ENCODE measurements at regions not wholly inside any gene's neighbourhood (a gene's known extent, or its start where the extent isn't known, plus 50 kb on each side); places are given as distances from the start of the nearest gene placed in this dataset.
"Not testable (repeated sequence)": the region's sequence is repeated elsewhere in the genome, so short reads cannot be mapped to it uniquely, and the experiment has no call there.

DNA sequence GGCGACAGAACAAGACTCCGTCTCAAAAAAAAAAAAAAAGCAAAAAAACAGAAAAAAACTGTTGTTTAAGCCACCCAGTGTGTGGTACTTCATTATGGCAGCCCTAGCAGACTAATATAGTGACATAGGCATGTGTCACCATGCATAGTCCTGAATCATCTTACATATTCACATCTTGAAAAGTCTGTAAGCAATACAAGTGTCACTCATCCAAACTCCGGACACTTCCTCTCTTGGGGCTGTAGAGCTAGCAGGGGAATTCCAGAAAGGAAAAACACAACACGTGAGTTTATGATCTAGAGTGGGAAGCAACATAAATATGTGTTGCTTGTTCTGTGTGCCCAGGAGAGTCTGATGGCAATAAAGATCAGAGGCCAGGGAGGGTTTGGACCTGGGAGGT is 81.6 kb upstream of the KCNE2 start:
- WGBS, 4 donors: 79 to 84% (median 81%) methylated on average over 4 of the region's 4 CpGs
- no peak for DNase-seq
- TF ChIP-seq CTCF (IDR thresholded peaks at IDR 0.05) (no peak), POLR2A (IDR thresholded peaks at IDR 0.05) (no peak)

DNA sequence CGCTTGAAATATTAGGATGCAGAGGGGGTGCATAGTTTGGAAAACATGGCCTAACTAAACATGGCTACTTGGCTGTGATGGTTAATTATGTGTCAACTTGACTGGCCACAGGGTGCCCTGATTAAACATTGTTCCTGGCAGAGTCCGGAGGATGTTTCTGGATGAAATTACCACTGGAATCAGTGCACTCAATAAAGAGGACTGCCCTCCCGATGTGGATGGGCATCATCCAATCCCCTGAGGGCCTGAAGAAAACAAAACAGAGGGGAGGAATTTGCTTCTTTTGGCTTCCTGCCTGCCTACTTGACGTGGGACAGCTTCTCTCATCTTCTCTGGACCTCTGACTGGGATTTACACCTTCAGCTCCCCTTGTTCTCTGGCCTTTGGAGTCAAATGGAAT is 79.1 kb upstream of the KCNE2 start:
- no peaks in the 10 kb centered on the region for H3K36me3 ChIP-seq (replicated peaks in 1 of 2)
- no peak overlapping the region for H3K4me3 ChIP-seq
- no peak for DNase-seq
- no peak overlapping the region for H3K27ac ChIP-seq
- H3K4me1 ChIP-seq (replicated peaks in 1 of 2): no peaks in the 10 kb centered on the region
- intact Hi-C loops (cut with DNase I): no loop called here
- no peaks in the 10 kb centered on the region for H3K9me3 ChIP-seq (replicated peaks in 1 of 3)
- TF ChIP-seq POLR2A (IDR thresholded peaks at IDR 0.05) (no peak), CTCF (IDR thresholded peaks at IDR 0.05) (no peak)
- 78 to 86% (median 83%) methylated on average over 4 of the region's 4 CpGs for WGBS, 4 donors
- H3K27me3 ChIP-seq: no peaks in the 10 kb centered on the region

More for the DNA sequence above, 81.6 kb upstream of the KCNE2 start:
- Histone ChIP-seq H3K27ac (no peak overlapping the region), H3K4me1 (replicated peaks in 1 of 2) (no peaks in the 10 kb centered on the region), H3K36me3 (replicated peaks in 1 of 2) (no peaks in the 10 kb centered on the region), H3K9me3 (replicated peaks in 1 of 3) (no peaks in the 10 kb centered on the region), H3K4me3 (no peak overlapping the region), H3K27me3 (no peaks in the 10 kb centered on the region)
- intact Hi-C loops (cut with DNase I): no loop called here

DNA sequence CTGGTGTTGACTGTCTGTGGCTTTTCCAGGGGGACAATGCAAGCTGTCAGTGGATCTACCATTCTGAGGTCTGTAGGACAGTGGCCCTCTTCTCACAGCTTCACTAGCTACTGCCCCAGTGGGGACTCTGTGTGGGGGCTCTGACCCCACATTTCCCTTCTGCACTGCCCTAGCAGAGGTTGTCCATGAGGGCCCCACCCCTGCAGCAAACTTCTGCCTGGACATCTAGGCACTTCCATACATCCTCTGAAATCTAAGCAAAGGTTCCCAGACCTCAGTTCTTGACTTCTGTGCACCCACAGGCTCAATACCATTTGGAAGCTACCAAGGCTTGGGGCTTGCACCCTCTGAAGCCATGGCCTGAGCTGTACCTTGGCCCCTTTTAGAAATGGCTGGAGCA is 75.8 kb upstream of the KCNE2 start:
- H3K27ac ChIP-seq; H3K4me1 ChIP-seq (replicated peaks in 1 of 2); H3K27me3 ChIP-seq; H3K9me3 ChIP-seq (replicated peaks in 1 of 3); H3K36me3 ChIP-seq (replicated peaks in 1 of 2); H3K4me3 ChIP-seq; intact Hi-C loops (cut with DNase I); DNase-seq: not testable (repeated sequence)

GRCh38 chr21:34289856-34290255 is 74.0 kb upstream of the KCNE2 start:
- Histone ChIP-seq H3K27ac (no peak overlapping the region), H3K27me3 (no peaks in the 10 kb centered on the region), H3K9me3 (replicated peaks in 1 of 3) (no peaks in the 10 kb centered on the region), H3K4me1 (replicated peaks in 1 of 2) (no peaks in the 10 kb centered on the region), H3K36me3 (replicated peaks in 1 of 2) (no peaks in the 10 kb centered on the region), H3K4me3 (no peak overlapping the region)
- TF ChIP-seq POLR2A (IDR thresholded peaks at IDR 0.05) (no peak), CTCF (IDR thresholded peaks at IDR 0.05) (no peak)
- WGBS, 4 donors: 80 to 93% (median 87%) methylated on average over 1 of the region's 1 CpG
- no peak for DNase-seq
- intact Hi-C loops (cut with DNase I): no loop called here

DNA sequence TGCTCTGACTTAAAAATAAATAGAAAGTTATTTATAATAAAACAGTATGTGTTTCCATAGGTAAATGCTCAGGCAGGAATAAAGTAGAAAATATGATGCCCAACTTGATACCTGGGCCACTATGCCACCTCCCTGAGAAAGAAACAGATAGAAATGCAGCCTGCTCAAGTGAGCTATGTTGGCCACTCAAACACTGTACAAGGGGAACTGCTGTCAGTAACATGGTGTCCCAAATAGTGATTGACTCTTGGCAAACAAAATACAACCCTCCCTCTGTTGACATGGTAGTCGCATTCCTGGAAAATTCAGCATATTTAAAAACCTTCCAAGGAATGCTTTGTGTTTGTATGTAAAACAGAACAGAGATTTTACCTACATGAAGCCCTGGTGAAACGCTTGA is 66.9 kb upstream of the KCNE2 start:
- intact Hi-C loops (cut with DNase I): no loop called here
- no peaks in the 10 kb centered on the region for H3K9me3 ChIP-seq (replicated peaks in 1 of 3)
- H3K27ac ChIP-seq: no peak overlapping the region
- H3K36me3 ChIP-seq (replicated peaks in 1 of 2): no peaks in the 10 kb centered on the region
- 85 to 95% (median 93%) methylated on average over 2 of the region's 2 CpGs for WGBS, 4 donors
- DNase-seq: no peak
- no peaks in the 10 kb centered on the region for H3K4me1 ChIP-seq (replicated peaks in 1 of 2)
- no peak for TF ChIP-seq POLR2A (IDR thresholded peaks at IDR 0.05)
- TF ChIP-seq CTCF (IDR thresholded peaks at IDR 0.05): no peak
- no peak overlapping the region for H3K4me3 ChIP-seq
- no peaks in the 10 kb centered on the region for H3K27me3 ChIP-seq
